ENCODE measurements at regions not wholly inside any gene's neighbourhood (a gene's known extent, or its start where the extent isn't known, plus 50 kb on each side); places are given as distances from the start of the nearest gene placed in this dataset.

DNA sequence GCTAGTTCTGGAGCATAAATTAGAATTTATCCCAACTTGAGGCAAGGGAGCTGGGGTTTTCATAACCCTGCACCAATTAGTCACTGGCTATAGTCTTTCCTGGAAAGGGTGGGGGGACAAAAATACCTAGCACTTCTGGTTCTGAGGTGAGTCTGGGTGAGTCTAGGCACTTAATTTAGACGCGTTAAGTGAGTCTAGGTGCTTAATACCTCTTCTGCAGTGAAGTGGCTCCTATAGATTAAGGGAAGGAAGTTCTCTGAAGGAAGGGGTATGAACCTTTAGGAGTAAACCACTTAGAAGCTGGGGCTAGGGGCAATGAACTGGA lies 251.7 kb downstream of the EFCAB11 start:
- Histone ChIP-seq H3K9me3 (no peaks in the 10 kb centered on the region), H3K27ac (peak overlapping the region; percentile 24), H3K27me3 (no peaks in the 10 kb centered on the region), H3K4me1 (peaks cover 17% of the 10 kb centered on the region), H3K36me3 (no peaks in the 10 kb centered on the region), H3K4me3 (no peak overlapping the region)
- no peak for TF ChIP-seq POLR2A (IDR thresholded peaks at IDR 0.05)
- no peak for TF ChIP-seq CTCF (IDR thresholded peaks at IDR 0.05)
- no peak for TF ChIP-seq POLR2AphosphoS5 (IDR thresholded peaks at IDR 0.05; ENCODE audit: insufficient read depth in 1 of 2, low read depth in 1 of 2)
- intact Hi-C loops (cut with DNase I) = loop anchor here (10.0 kb wide), 1 partner anchor 288 kb away; the partner anchor contains the start of gene FOXN3
- DNase-seq (ENCODE audit: extremely low spot score in 2 of 2) = no peak

DNA sequence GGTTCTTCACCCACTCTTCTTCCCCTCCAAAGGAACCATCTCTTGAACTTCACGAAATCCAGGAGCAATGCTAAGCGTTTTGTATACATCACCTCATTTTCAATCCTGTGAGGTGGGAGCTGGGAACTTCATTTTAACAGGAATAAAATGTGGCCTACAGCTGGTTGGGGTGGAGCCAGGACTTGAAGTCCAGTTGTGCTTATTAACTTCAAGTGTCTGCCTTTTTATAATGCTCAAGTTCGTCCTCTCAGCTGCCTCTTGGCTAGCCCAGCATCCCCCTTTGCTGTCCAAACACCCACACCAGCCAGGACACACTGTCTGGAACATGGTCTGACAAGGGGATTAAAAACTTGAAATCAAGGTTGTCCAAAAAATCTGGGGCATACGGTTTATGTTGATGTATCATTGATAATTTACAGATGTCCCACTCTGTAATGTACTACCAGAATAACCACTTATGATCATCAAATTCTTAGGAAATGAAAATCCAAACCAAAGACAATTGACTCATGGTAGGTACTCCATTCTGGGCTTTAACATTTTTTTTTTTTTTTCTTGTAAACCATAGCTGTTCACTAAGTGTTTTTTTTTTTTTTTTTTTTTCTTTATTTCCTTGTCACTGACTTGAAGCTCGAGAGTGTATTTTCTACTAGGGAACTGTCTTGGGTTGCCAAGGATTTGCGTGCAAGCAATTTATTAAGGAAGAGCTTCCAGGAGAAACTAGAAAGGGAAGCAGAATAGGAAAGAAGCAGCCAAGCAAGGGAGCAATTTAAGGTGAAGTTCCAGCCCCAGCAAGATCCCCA lies 252.3 kb downstream of the EFCAB11 start:
- H3K9me3 ChIP-seq = no peaks in the 10 kb centered on the region
- intact Hi-C loops (cut with DNase I) = loop anchor here (10.0 kb wide), 1 partner anchor 287 kb away; the partner anchor contains the start of gene FOXN3
- H3K4me1 ChIP-seq = peaks cover 17% of the 10 kb centered on the region
- no peak for TF ChIP-seq POLR2AphosphoS5 (IDR thresholded peaks at IDR 0.05; ENCODE audit: insufficient read depth in 1 of 2, low read depth in 1 of 2)
- TF ChIP-seq POLR2A (IDR thresholded peaks at IDR 0.05) = no peak
- TF ChIP-seq CTCF (IDR thresholded peaks at IDR 0.05) = no peak
- peak overlapping the region; percentile 59 to 71 for H3K4me3 ChIP-seq
- DNase-seq (ENCODE audit: extremely low spot score in 2 of 2) = no peak
- peak overlapping the region; percentile 73 for H3K27ac ChIP-seq
- no peaks in the 10 kb centered on the region for H3K36me3 ChIP-seq
- no peaks in the 10 kb centered on the region for H3K27me3 ChIP-seq

- Histone ChIP-seq H3K4me3 (peak overlapping the region; percentile 59 to 71), H3K36me3 (no peaks in the 10 kb centered on the region), H3K27ac (peak overlapping the region; percentile 73), H3K27me3 (no peaks in the 10 kb centered on the region), H3K4me1 (peaks cover 17% of the 10 kb centered on the region), H3K9me3 (no peaks in the 10 kb centered on the region)
- TF ChIP-seq POLR2AphosphoS5 (IDR thresholded peaks at IDR 0.05; ENCODE audit: insufficient read depth in 1 of 2, low read depth in 1 of 2) (peak in 1 of 2 donors; percentile 63), POLR2A (IDR thresholded peaks at IDR 0.05) (no peak), CTCF (IDR thresholded peaks at IDR 0.05) (no peak)
- intact Hi-C loops (cut with DNase I) = loop anchor here (10.0 kb wide), 1 partner anchor 287 kb away; the partner anchor contains the start of gene FOXN3
- no peak for DNase-seq (ENCODE audit: extremely low spot score in 2 of 2)
These were observed 253.1 kb downstream of the EFCAB11 start for GRCh38 chr14:89701211-89702043.

DNA sequence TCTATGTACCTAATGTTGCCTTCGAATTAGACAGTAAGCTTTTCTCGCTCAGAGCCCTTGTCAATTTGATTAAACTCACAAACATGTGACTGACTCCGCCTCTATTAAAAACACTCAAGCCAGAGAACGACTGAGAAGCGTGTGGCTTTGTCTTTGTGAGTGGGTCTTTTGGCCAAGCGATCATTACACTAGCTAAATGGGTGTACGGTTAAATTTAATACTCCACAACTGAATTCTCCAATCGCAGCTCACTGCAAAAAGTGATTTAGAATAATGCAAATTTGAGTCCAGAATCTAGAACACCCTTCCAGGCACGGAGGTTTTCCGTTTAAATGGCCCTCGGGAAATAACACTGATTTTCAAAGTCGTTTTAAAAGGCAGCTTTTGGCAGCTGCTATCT lies 253.7 kb downstream of the EFCAB11 start:
- intact Hi-C loops (cut with DNase I) = loop anchor here (10.0 kb wide), 1 partner anchor 286 kb away; the partner anchor contains the start of gene FOXN3
- H3K27ac ChIP-seq = peak overlapping the region; percentile 49
- H3K9me3 ChIP-seq = no peaks in the 10 kb centered on the region
- peaks cover 17% of the 10 kb centered on the region for H3K4me1 ChIP-seq
- no peak for DNase-seq (ENCODE audit: extremely low spot score in 2 of 2)
- no peaks in the 10 kb centered on the region for H3K27me3 ChIP-seq
- H3K4me3 ChIP-seq = peak overlapping the region; percentile 59 to 71
- H3K36me3 ChIP-seq = no peaks in the 10 kb centered on the region
- TF ChIP-seq CTCF (IDR thresholded peaks at IDR 0.05) (no peak), POLR2A (IDR thresholded peaks at IDR 0.05) (no peak), POLR2AphosphoS5 (IDR thresholded peaks at IDR 0.05; ENCODE audit: insufficient read depth in 1 of 2, low read depth in 1 of 2) (no peak)

Measured in vagina (tissue), 2 donors.